GM10266 (cell line): ENCODE measurements at regions not wholly inside any gene's neighbourhood (a gene's known extent, or its start where the extent isn't known, plus 50 kb on each side); places are given as distances from the start of the nearest gene placed in this dataset.
A peak's percentile ranks its signal among the peaks of the same experiment; 100 is the strongest.

Experiments used
- DNase-seq: peaks from one replicate; pipeline ENCODE4 v3.0.0; 2012; ENCODE audit errors: extremely low spot score
- CTCF ChIP-seq: IDR thresholded peaks from 2 replicates; pipeline ENCODE4 v1.5.1; 2012; ENCODE audit warnings: mild to moderate bottlenecking, low read depth; ENCODE audit not compliant: control insufficient read depth, insufficient read depth; ENCODE audit errors: missing control alignments

- no peak for TF ChIP-seq CTCF
- DNase-seq: no peak
These were observed 113.0 kb upstream of the DCLK2 start for GRCh38 chr4:149965206-149965605.

GRCh38 chr4:149972407-149972806, 105.8 kb upstream of the DCLK2 start:
- TF ChIP-seq CTCF: no peak
- no peak for DNase-seq

DNA sequence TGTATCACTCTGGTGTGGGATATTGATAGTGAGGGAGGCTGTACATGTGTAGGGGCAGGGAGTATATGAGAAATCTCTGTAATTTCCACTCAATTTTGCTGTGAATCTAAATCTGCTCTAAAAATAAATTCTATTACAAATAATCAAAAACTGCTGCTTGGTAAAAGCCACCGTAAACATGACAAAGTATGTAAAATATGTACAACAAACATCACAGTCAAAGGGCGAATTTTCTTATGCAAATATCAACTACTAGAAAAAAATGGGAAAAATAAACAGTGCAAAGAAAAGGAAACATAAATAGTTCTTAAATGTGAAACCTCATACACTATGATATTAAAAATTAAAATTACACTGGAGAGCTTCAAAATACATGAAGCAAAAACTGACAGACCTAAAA, 105.1 kb upstream of the DCLK2 start:
- DNase-seq: no peak
- no peak for TF ChIP-seq CTCF

DNA sequence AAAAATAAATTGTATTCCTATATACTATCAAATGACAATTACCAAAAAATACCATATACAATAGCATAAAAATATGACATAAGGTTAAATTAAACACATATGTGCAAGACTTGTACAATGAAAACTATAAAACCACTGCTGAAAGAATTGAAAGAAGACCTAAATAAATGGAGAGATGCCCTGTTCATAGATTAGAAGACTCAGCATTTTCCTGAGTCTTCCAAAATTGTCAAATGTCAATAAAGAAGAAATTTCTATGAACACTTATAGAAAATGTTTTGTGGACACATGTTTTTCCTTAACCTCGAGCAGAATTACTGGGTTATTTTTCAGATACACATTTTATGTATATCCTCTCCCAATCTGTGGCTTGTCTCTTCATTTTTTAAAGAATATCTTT, 103.1 kb upstream of the DCLK2 start:
- DNase-seq: no peak
- no peak for TF ChIP-seq CTCF

DNA sequence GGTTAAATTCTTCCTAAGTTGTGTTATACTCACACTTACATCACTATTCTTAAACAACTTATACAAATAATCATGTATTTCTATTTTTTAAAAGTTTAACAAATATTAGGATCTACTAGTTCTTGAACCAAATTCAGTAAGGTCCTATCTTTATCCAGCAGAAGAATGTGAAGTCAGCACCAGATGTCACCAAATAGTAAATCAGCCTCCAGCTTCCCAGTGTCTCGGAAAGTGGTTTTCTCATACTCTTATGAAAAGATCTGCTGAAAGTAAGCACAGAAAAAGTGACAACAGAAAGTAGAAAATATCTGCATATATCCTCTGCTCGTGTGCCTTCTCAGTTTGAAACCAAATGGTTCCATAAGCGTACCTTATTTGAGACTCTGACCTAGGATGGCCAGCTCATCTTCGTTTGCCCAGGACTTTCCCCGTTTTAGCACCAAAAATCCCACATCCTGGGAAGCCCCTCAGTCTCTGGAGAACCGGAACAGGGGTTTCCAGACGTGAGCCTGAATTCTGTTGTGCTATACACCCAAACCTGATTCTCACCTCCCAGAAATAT, 98.0 kb upstream of the DCLK2 start:
- no peak for TF ChIP-seq CTCF

GRCh38 chr4:149980941-149981340, 97.3 kb upstream of the DCLK2 start:
- TF ChIP-seq CTCF: peak; percentile 74
- DNase-seq: peak; percentile 52

More for the DNA sequence above, 98.0 kb upstream of the DCLK2 start:
- DNase-seq: no peak

DNA sequence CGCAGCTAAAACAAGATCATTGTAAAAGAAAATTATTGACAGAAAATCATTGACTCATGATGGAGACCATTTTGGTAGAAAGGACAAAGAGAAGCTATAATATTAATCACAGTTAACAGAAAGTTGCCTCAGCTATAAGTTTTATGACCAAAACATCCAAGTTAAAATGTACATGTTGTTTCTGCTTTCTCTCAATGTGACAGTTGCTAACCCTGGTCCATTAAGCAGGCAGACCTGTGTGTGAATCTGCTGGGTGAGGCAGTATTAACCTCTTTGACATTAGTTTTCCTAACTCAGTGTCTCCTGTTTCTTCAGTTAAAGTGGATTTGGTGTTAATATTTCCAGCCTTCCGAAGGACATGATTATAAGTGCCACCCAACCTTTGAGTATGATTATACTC, 94.8 kb upstream of the DCLK2 start:
- no peak for DNase-seq
- no peak for TF ChIP-seq CTCF
